Astrocyte of the hippocampus (primary cell): ENCODE measurements at regions not wholly inside any gene's neighbourhood (a gene's known extent, or its start where the extent isn't known, plus 50 kb on each side); places are given as distances from the start of the nearest gene placed in this dataset.
A peak's percentile ranks its signal among the peaks of the same experiment; 100 is the strongest.

Experiments
- DNase-seq: peaks from one replicate; pipeline ENCODE4 v3.0.0; 2011; ENCODE audit warnings: low read depth, low spot score

- DNase-seq, result no peak
Observed at GRCh38 chr7:117929237-117929636, 56.0 kb upstream of the CTTNBP2 start.

- DNase-seq, result no peak
Observed at GRCh38 chr7:117931314-117931713, 58.1 kb upstream of the CTTNBP2 start.

- no peak for DNase-seq
Observed at GRCh38 chr7:117937049-117937752, 64.0 kb upstream of the CTTNBP2 start.

- DNase-seq, result no peak
Observed at GRCh38 chr7:117937753-117938483, 64.7 kb upstream of the CTTNBP2 start.

GRCh38 chr7:117941138-117941810, 68.0 kb upstream of the CTTNBP2 start:
- DNase-seq, result no peak

GRCh38 chr7:117942780-117943179, 69.5 kb upstream of the CTTNBP2 start:
- no peak for DNase-seq

GRCh38 chr7:117944886-117945285, 71.6 kb upstream of the CTTNBP2 start:
- DNase-seq, result no peak

- DNase-seq, result peak; percentile 21
Observed at GRCh38 chr7:117946151-117946633, 73.0 kb upstream of the CTTNBP2 start.

- no peak for DNase-seq
Observed at GRCh38 chr7:117949232-117949631, 76.0 kb upstream of the CTTNBP2 start.

- DNase-seq, result no peak
Observed at GRCh38 chr7:117950601-117951260, 77.5 kb upstream of the CTTNBP2 start.

- DNase-seq, result no peak
Observed at GRCh38 chr7:117951285-117951684, 78.0 kb upstream of the CTTNBP2 start.

- DNase-seq, result no peak
Observed at GRCh38 chr7:117951691-117952280, 78.5 kb upstream of the CTTNBP2 start.

- DNase-seq, result no peak
Observed at GRCh38 chr7:117955046-117955445, 81.8 kb upstream of the CTTNBP2 start.

- DNase-seq, result no peak
Observed at GRCh38 chr7:117960351-117960750, 87.1 kb upstream of the CTTNBP2 start.

- no peak for DNase-seq
Observed at GRCh38 chr7:117961235-117961634, 88.0 kb upstream of the CTTNBP2 start.

GRCh38 chr7:117962366-117962994, 89.2 kb upstream of the CTTNBP2 start:
- DNase-seq, result no peak

- DNase-seq, result no peak
Observed at GRCh38 chr7:117963264-117964197, 90.3 kb upstream of the CTTNBP2 start.

GRCh38 chr7:117970801-117971200, 97.6 kb upstream of the CTTNBP2 start:
- no peak for DNase-seq

GRCh38 chr7:117971556-117972244, 98.5 kb upstream of the CTTNBP2 start:
- DNase-seq, result no peak
